H1 (cell line): ENCODE measurements at regions not wholly inside any gene's neighbourhood (a gene's known extent, or its start where the extent isn't known, plus 50 kb on each side); places are given as distances from the start of the nearest gene placed in this dataset.
"Not testable (repeated sequence)": the region's sequence is repeated elsewhere in the genome, so short reads cannot be mapped to it uniquely, and the experiment has no call there.

Source experiments
- CTCF ChIA-PET: fragments of 300-600 bp; sonication (Branson Sonifier 250); formaldehyde crosslinking; loops from one replicate; lab custom pipeline; 2021; ENCODE audit not compliant: partially characterized antibody; lab: Charles Lee
- POLR2A ChIA-PET: fragments of 300-600 bp; sonication (Branson Sonifier 250); formaldehyde crosslinking; loops from one replicate; lab custom pipeline; 2021; ENCODE audit warnings: inconsistent platforms; ENCODE audit not compliant: partially characterized antibody; lab: Charles Lee
- DNase-seq, 2 experiments: peaks; one replicate each; pipeline versions ENCODE4 v3.0.0 to v3.0.0-alpha.2; 2010 to 2022; ENCODE audit warnings: low spot score in 2 of 2, low read depth in 1 of 2, mixed read lengths in 1 of 2
- FAIRE-seq: peaks from 2 replicates; lab custom pipeline; 2011; peaks lifted over from hg19 to GRCh38; lab: Jason Lieb, UNC
- H2AFZ ChIP-seq: 2 replicates; pipeline ENCODE4 v1.8.1; 2012; ENCODE audit warnings: low read length, inconsistent platforms
- H2AK5ac ChIP-seq: 2 replicates; pipeline ENCODE4 v1.6.1; 2013; ENCODE audit warnings: low read depth, low read length
- H2BK120ac ChIP-seq: replicated peaks from 2 replicates; pipeline ENCODE3; 2013; ENCODE audit warnings: low read depth, low read length, inconsistent platforms
- H2BK12ac ChIP-seq: 2 replicates; pipeline ENCODE4 v1.6.1; 2013; ENCODE audit warnings: low read depth, low read length
- H2BK15ac ChIP-seq: 2 replicates; pipeline ENCODE4 v1.6.1; 2013; ENCODE audit warnings: low read length
- H2BK20ac ChIP-seq: 2 replicates; pipeline ENCODE4 v1.6.1; 2013; ENCODE audit warnings: low read length
- H2BK5ac ChIP-seq: 2 replicates; pipeline ENCODE4 v1.6.1; 2013; ENCODE audit warnings: low read depth, low read length
- H3K14ac ChIP-seq: 2 replicates; pipeline ENCODE4 v1.6.1; 2013; ENCODE audit warnings: inconsistent platforms; ENCODE audit not compliant: insufficient read length
- H3K18ac ChIP-seq: 2 replicates; pipeline ENCODE4 v1.6.1; 2013; ENCODE audit warnings: low read length; ENCODE audit errors: extremely low read depth
- H3K23ac ChIP-seq: 2 replicates; pipeline ENCODE4 v1.6.1; 2013; ENCODE audit warnings: inconsistent platforms; ENCODE audit not compliant: insufficient read length
- H3K23me2 ChIP-seq: 2 replicates; pipeline ENCODE4 v1.6.1; 2013; ENCODE audit warnings: low read depth, low read length
- H3K27ac ChIP-seq: 2 replicates; pipeline ENCODE4 v1.6.1; 2011; ENCODE audit warnings: low read depth, low read length, inconsistent platforms
- H3K27me3 ChIP-seq, 4 experiments: replicated peaks in 1 of 4; 1 replicate in 1 of 4; 2 replicates in 3 of 4; pipeline versions ENCODE4 v1.6.1 to v1.8.1; 2011 to 2013; ENCODE audit warnings: low read length in 3 of 4, mild to moderate bottlenecking in 3 of 4, inconsistent platforms in 2 of 4, mixed read lengths in 2 of 4, moderate library complexity in 1 of 4; ENCODE audit not compliant: control insufficient read depth in 3 of 4, insufficient read depth in 3 of 4; ENCODE audit errors: extremely low read depth in 1 of 4
- H3K36me3 ChIP-seq, 4 experiments: 2 replicates each; pipeline versions ENCODE4 v1.6.1 to v1.8.1; 2011 to 2013; ENCODE audit warnings: mild to moderate bottlenecking in 4 of 4, low read length in 3 of 4, moderate library complexity in 2 of 4, control low read depth in 1 of 4, inconsistent platforms in 1 of 4; ENCODE audit not compliant: insufficient read depth in 4 of 4, control insufficient read depth in 2 of 4
- H3K4ac ChIP-seq: replicated peaks from 2 replicates; pipeline ENCODE3; 2013; ENCODE audit warnings: low read length, low read depth, mixed read lengths, inconsistent platforms; ENCODE audit not compliant: insufficient read length
- H3K4me1 ChIP-seq, 4 experiments: replicated peaks in 1 of 4; 1 replicate in 1 of 4; 2 replicates in 3 of 4; pipeline versions ENCODE4 v1.6.1 to v1.8.1; 2011 to 2013; ENCODE audit warnings: low read length in 3 of 4, inconsistent platforms in 2 of 4, mixed read lengths in 1 of 4; ENCODE audit not compliant: insufficient read depth in 4 of 4, control insufficient read depth in 3 of 4
- H3K4me2 ChIP-seq, 2 experiments: 2 replicates each; pipeline versions ENCODE4 v1.6.1 to v1.8.1; 2011 to 2013; ENCODE audit warnings: low read depth in 2 of 2, low read length in 2 of 2, control low read depth in 1 of 2, inconsistent platforms in 1 of 2, mild to moderate bottlenecking in 1 of 2; ENCODE audit not compliant: insufficient read depth in 1 of 2
- H3K4me3 ChIP-seq, 4 experiments: fragments of 200-600, 300-600 bp in 1 of 4; sonication (generic), shearing (Covaris generic), sonication (Bioruptor Twin) in 1 of 4; 2 replicates each; pipeline versions ENCODE4 v1.5.1 to v1.8.1; 2011 to 2016; ENCODE audit warnings: low read length in 4 of 4, low read depth in 3 of 4, control low read depth in 2 of 4, inconsistent platforms in 2 of 4, mild to moderate bottlenecking in 2 of 4, mixed read lengths in 1 of 4, moderate library complexity in 1 of 4; ENCODE audit not compliant: insufficient read depth in 2 of 4; ENCODE audit errors: extremely low read depth in 1 of 4
- H3K56ac ChIP-seq: replicated peaks from 2 replicates; pipeline ENCODE3; 2013; ENCODE audit warnings: low read depth, mild to moderate bottlenecking, mixed read lengths, low read length, inconsistent platforms; ENCODE audit not compliant: insufficient read length
- H3K79me1 ChIP-seq: 2 replicates; pipeline ENCODE4 v1.6.1; 2013; ENCODE audit warnings: low read depth, low read length, control low read depth
- H3K79me2 ChIP-seq, 2 experiments: 2 replicates each; pipeline versions ENCODE4 v1.6.1 to v1.8.1; 2012 to 2013; ENCODE audit warnings: low read length in 2 of 2, mild to moderate bottlenecking in 2 of 2, inconsistent platforms in 1 of 2; ENCODE audit not compliant: insufficient read depth in 2 of 2, control insufficient read depth in 1 of 2
- H3K9ac ChIP-seq, 4 experiments: replicated peaks in 1 of 4; 1 replicate in 1 of 4; 2 replicates in 3 of 4; pipeline versions ENCODE4 v1.6.1 to v1.8.1; 2011 to 2013; ENCODE audit warnings: low read depth in 3 of 4, low read length in 3 of 4, control low read depth in 2 of 4, mild to moderate bottlenecking in 2 of 4, moderate library complexity in 2 of 4, inconsistent platforms in 1 of 4; ENCODE audit errors: extremely low read depth in 1 of 4
- H3K9me3 ChIP-seq, 2 experiments: 2 replicates each; pipeline versions ENCODE4 v1.6.1 to v1.8.1; 2012 to 2013; ENCODE audit warnings: mild to moderate bottlenecking in 2 of 2, moderate library complexity in 2 of 2, control low read depth in 1 of 2, inconsistent platforms in 1 of 2, low read depth in 1 of 2, low read length in 1 of 2, mixed read lengths in 1 of 2; ENCODE audit not compliant: insufficient read depth in 2 of 2
- H4K20me1 ChIP-seq, 2 experiments: replicated peaks in 1 of 2; 2 replicates each; pipeline versions ENCODE3 to v1.8.1; 2011 to 2013; ENCODE audit warnings: inconsistent platforms in 2 of 2, low read length in 2 of 2, mild to moderate bottlenecking in 1 of 2; ENCODE audit not compliant: insufficient read depth in 2 of 2, control insufficient read depth in 1 of 2
- H4K5ac ChIP-seq: 2 replicates; pipeline ENCODE4 v1.6.1; 2013; ENCODE audit warnings: low read length, low read depth, mixed read lengths, inconsistent platforms; ENCODE audit not compliant: insufficient read length
- H4K8ac ChIP-seq: 2 replicates; pipeline ENCODE4 v1.8.0; 2013; ENCODE audit warnings: mild to moderate bottlenecking, moderate library complexity, low read length, inconsistent platforms; ENCODE audit not compliant: insufficient read depth; ENCODE audit errors: extremely low read depth
- H4K91ac ChIP-seq: replicated peaks from 2 replicates; pipeline ENCODE3; 2013; ENCODE audit warnings: low read length, mixed read lengths, inconsistent platforms; ENCODE audit not compliant: insufficient read length
- WGBS, 2 experiments: shearing (Covaris generic) in 1 of 2; methylation state at CpG; one replicate each; pipeline versions ENCODE4 v1.1.6 to v1.1.7; 2013 to 2015; ENCODE audit warnings: low lambda C conversion rate in 2 of 2, mixed read lengths in 2 of 2, inconsistent platforms in 1 of 2, low coverage in 1 of 2, missing lambda C conversion rate in 1 of 2; ENCODE audit not compliant: insufficient replicate concordance in 2 of 2, insufficient coverage in 1 of 2, insufficient read length in 1 of 2; ENCODE audit errors: extremely low coverage in 1 of 2, missing lambda C conversion rate in 1 of 2; 5-methylcytosine and 5-hydroxymethylcytosine counted together

DNA sequence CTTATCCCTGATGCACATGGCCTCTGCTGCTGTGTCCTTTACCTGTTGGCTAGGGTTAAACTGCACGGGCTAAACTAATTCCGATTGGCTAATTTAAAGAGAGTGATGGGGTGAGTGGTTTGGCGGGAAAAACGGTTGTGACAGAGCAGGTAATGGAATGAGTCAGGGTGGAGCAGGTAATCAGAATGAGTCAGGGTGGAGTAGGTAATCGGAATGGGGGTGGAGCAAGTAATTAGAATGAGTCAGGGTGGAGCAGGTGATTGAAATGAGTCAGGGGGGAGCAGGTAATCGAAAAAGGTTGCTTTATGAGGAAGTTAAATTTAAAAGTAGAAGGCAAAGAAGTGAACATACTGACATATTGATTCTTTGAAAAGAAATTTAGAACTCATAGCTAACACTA is 185.2 kb downstream of the OTOL1 start:
- H3K79me1 ChIP-seq, H3K4me3 ChIP-seq, H4K91ac ChIP-seq, H3K14ac ChIP-seq, H2AK5ac ChIP-seq, H3K4me2 ChIP-seq, CTCF ChIA-PET, H3K36me3 ChIP-seq, H2BK20ac ChIP-seq, H3K23me2 ChIP-seq, H3K18ac ChIP-seq, H4K5ac ChIP-seq, H3K79me2 ChIP-seq, H3K4ac ChIP-seq, DNase-seq, H2BK120ac ChIP-seq, POLR2A ChIA-PET, H3K27me3 ChIP-seq, H3K27ac ChIP-seq, H3K56ac ChIP-seq, H3K23ac ChIP-seq, H4K20me1 ChIP-seq, H2AFZ ChIP-seq, FAIRE-seq, H2BK15ac ChIP-seq, H3K9ac ChIP-seq, H2BK12ac ChIP-seq, H4K8ac ChIP-seq, H3K4me1 ChIP-seq, H2BK5ac ChIP-seq, H3K9me3 ChIP-seq: not testable (repeated sequence)
- 89% methylated on average over 6 of the region's 6 CpGs; no CpG with 5 or more reads in 1 of the 2 experiments for WGBS, 2 experiments
